HG03432 (cell line): ENCODE measurements at regions not wholly inside any gene's neighbourhood (a gene's known extent, or its start where the extent isn't known, plus 50 kb on each side); places are given as distances from the start of the nearest gene placed in this dataset.
"Not testable (repeated sequence)": the region's sequence is repeated elsewhere in the genome, so short reads cannot be mapped to it uniquely, and the experiment has no call there.

Experiments used
- ATAC-seq: cut with Tn5 transposase; IDR thresholded peaks from one replicate; pipeline ENCODE4 v1.9.1; 2021; ENCODE audit warnings: mild to moderate bottlenecking, moderate library complexity; ENCODE audit not compliant: unreplicated experiment

GRCh38 chr19:28701491-28701890 lies 511.5 kb downstream of the UQCRFS1 start:
- ATAC-seq, result no peak

DNA sequence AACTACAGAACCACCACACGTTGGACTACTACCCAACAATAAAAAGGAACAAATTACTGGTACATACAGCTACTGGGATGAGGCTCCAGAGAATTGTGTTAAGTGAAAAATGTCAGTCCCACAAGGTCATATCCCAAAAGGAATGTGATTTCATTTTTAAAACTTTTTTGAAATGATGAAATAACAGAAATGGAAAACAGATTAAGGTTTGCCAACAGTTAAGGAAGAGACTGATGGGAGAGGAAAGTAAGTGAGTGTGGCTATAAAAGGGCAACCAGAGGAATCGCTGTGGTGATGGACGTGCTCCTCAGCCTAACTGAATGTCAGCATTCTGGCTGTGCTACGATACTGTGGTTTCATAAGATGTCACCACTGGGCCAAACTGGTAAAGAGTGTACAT lies 512.8 kb downstream of the UQCRFS1 start:
- no peak for ATAC-seq

DNA sequence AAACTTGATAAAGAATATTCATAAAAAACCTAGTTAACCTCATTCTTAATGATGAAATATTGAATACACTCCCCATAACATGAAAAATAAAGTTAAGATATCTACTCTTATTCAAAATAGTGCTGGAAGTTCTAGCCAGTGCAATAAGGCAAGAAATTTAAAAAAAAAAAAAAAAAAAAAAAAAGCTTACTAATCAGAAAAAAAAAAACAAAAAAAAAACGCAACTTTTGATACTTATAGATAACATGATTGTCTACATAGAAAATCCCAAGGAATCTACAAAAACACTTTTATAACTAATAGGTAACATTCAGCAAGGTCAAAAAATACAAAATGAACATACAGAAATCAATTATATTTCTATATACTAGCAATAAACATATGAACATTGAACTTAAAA lies 515.6 kb downstream of the UQCRFS1 start:
- ATAC-seq, result no peak

DNA sequence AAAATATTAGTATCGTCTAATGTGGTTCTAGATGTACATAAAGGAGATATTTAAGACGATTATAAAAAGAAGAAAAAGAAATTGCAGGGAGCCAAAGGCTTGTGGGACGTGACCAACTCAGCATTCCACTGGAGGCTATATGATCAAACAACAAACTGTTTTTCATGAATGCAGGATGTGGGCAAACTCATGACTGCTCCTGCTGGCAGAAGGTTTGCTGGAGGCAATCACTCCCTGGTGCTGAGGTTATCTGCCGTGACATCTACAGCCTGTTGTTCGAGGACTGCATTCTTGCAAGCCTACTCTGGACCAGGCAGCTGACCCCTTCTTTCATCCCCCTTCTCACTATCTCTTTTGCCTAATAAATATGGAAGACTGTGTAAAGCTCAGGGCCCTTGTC lies 518.1 kb downstream of the UQCRFS1 start:
- ATAC-seq, result no peak

DNA sequence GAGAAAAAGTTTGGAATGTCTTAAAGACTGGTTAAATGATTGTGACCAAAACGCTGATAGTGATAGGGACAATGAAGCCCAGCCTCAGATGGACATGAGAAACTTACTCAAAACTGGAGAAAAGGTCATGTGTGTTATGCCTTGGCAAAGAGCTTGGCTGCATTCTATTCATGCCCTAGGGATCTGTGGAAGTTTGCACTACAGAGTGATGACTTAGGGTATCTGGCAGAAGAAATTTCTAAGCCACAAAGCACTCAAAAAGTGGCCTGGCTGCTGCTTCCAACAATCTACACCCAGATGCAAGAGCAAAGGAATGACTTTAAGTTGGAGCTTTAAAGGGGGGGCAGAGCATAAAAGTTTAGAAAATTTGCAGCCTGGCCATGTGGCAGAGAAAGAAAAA lies 521.3 kb downstream of the UQCRFS1 start:
- ATAC-seq, result no peak

- ATAC-seq, result not testable (repeated sequence)
Observed at GRCh38 chr19:28689464-28689863, 523.5 kb downstream of the UQCRFS1 start.

GRCh38 chr19:28687296-28687695 lies 525.7 kb downstream of the UQCRFS1 start:
- no peak for ATAC-seq

DNA sequence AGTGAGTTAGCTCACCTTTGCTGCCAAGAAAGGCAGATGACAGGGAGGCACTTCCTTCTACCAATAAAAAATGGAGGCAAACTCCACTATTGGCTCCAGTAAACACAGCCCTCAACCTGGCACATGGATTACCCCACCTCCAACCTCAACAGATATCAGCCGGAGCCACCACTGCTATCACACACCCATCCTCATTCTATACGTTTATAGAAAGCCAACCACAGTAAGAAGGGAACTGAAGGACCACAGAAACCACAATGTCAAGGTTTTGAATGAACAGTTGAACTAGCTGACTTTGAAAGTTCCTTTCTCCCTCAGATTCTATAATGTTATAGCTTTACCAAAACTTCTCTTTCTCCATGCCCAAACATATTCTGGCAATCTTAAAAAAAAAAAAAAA lies 526.2 kb downstream of the UQCRFS1 start:
- no peak for ATAC-seq

GRCh38 chr19:28685802-28686201 lies 527.1 kb downstream of the UQCRFS1 start:
- no peak for ATAC-seq

GRCh38 chr19:28685077-28685476 lies 527.9 kb downstream of the UQCRFS1 start:
- not testable (repeated sequence) for ATAC-seq

DNA sequence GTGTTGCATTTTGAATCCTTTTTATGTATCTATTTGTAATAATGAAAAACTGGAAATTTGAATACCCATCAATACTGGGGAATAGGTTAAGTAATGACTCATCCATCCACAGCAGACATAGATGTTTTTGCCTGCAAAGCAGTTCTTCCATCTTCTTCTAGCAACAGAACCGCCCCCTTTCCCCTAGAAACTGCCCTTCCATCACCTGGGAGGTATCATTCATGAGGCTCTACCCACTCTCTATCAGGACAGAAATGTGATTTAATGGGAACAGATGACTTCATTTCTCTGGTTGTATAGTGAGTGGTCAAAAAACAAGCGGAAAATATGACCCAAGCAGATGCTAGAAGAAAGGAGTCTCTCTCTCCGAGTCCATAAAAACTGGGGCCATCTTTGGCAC lies 532.8 kb downstream of the UQCRFS1 start:
- ATAC-seq, result no peak

DNA sequence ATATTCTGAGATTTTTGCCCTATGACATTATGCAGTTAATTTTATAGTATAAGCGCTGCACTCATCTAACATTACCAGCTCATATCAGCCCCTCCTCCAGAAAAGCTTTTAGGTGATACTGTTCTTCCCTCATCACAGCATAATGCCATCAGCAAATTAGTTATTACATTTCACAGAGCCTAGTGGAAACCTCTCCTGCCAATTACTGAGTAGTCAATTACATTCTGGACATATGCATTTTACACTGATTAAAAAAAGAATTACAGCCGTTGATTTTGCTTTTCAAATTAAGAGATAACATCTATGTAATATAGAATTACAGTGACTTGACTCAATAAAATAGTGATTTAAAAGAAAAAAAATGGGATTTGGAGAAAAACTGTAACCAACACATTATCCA lies 542.1 kb downstream of the UQCRFS1 start:
- no peak for ATAC-seq

- ATAC-seq, result no peak
Observed at GRCh38 chr19:28669804-28670203, 543.1 kb downstream of the UQCRFS1 start.

DNA sequence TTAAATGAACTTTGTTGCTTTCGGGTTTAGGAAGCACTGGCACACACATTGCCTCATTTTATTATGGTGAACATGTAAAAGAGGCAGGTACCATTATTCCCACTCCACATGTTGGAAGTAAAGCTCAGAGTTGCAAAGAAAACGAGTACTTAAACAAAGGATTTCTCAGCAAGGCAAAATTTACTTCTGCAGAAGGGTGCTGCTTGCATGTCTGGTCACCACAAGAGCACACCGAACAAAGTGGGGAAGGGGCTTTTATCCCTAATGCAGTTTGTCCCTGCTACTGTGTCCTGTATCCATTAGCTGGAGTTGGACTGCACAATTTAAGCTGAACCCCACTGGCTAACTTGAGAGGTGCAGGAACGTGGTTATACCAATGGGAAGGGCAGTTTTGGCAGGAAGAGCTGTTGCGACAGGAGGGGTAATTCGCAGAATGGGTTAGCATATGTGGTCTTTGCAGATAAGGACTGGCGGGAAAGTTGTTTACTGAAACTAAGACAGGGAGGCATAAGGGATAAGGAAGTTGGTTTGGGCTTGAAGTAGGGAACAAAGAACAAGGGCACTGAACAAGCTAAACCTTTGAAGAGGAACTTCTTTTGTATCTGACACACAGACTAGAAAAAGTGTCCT lies 545.5 kb downstream of the UQCRFS1 start:
- ATAC-seq, result no peak

- no peak for ATAC-seq
Observed at GRCh38 chr19:28665748-28666147, 547.2 kb downstream of the UQCRFS1 start.

- no peak for ATAC-seq
Observed at GRCh38 chr19:28656644-28657043, 556.3 kb downstream of the UQCRFS1 start.

DNA sequence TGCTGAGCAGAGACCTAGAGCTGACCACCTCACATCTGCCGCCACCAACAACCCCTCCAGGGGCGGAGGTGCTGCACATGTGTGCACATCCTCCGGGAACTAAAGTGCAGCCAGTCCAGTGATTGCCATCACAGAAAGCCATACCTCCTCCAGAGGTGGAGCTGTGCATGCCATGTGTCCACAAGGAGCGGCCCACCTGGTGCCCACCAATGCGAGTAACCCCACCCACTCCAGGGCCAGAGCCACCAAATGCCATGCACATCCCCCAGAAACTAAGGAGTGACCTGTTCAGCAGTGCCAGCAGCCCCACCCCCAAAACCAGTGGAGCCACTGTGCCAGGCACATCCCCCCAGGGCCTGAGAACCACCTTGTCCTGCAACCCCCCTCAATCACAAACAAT lies 557.9 kb downstream of the UQCRFS1 start:
- no peak for ATAC-seq

DNA sequence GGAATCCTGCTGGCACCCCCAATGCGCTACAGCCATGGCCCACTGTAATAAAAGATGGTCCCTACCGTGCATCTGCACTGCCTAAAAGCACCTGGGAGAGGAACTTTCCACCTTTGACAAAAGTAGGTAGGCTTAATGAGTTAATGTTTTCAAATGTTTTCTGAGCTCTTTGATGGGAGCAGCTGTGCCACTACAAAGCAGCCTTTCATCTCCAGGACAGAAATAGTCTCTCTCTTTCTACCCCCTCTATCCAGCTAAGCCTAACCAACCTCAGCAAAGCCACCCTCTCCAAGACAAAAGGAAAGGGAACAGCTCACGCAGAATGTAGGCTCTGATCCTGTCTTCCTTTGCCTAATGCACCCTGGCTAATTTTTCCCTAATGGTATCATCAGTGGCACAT lies 560.2 kb downstream of the UQCRFS1 start:
- ATAC-seq, result no peak

- no peak for ATAC-seq
Observed at GRCh38 chr19:28646629-28647028, 566.3 kb downstream of the UQCRFS1 start.

DNA sequence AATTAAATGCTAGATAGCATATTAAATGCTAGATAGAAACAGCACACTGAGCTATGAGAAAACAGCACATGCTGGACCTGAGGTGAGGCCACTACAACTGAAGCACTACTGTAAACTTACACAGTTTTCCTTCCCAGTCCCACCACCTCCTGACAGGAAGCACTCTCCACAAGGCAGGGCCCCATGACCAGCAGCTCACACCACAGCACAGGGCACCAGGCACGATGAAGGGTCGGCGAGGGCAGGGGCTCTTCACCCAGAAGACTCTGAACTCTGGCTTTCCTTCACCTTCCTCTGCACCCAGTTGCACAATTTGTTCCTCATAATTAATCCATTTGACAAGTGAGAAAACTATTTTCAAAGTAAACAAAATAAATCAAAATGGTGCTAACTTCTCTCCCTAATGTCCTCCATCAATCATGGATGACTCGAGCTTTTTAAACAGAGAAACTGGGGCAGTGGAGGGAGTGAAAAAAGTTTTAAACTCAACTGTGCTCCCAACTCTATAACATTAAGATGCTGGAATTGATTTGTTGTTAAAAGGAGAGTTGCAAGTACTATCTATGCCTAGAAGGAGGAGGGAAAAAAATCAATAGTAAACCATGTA lies 568.7 kb downstream of the UQCRFS1 start:
- ATAC-seq, result no peak

DNA sequence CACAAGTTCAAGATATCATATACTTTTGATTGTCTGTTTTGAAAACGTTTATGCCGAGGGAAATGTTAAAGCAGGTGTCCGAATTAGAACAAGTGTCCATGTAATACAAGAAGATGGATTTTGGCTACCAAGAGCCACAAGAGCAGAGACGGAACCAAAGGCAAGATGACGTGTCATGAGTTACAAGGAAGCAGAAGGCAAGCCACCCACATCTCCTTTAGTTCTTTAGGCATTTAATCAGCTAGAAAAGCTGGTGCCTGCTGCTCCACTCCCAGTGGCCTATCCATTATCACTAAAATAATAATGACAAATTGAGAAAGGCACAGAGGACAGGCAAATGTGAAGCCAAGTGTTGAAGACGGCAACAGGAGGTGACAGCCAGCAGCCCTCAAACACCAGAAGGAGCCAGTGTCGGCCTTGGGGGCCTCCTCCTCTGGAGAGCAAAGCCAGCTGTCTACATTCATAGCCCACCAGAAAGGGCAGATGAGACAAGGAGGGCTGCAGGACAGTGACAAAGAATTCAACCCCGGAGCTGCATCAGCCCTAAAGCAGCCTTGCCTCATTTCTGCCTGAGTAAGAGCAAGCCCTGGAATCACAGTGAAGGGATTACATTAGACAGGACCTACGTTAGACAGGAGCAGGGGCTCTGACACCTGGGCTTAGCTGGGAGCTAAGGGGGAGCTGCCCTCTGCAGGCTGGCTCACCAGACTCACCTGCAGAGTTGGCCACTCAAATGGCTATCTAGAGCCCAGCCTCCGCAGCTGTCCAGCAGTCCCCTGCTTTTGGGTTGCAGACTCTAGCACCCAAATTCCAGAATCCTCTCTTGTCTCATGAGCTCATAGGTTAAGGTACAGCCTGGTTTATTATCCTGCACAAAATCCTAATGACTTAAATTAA lies 569.9 kb downstream of the UQCRFS1 start:
- ATAC-seq, result no peak

DNA sequence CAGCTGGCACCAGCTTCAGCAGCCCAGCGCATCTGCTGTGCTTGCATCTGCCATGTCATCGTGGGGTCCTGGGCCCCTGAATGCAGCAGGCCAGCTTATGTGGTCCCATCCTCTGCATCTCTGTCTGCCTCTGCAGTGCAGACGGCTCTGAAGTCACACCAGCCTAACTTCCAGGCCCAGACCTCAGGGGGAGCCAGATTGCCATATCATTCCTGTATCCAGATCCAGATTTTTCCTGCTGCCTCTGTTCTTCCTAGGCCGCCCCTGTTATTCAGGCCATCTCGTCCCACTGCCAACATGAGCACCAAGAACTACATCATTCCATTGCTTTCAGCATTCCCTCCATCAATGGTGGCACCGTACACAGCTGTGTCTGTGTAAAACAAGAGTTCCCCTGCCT lies 571.6 kb downstream of the UQCRFS1 start:
- no peak for ATAC-seq
